ENCODE measurements at regions not wholly inside any gene's neighbourhood (a gene's known extent, or its start where the extent isn't known, plus 50 kb on each side); places are given as distances from the start of the nearest gene placed in this dataset.

DNA sequence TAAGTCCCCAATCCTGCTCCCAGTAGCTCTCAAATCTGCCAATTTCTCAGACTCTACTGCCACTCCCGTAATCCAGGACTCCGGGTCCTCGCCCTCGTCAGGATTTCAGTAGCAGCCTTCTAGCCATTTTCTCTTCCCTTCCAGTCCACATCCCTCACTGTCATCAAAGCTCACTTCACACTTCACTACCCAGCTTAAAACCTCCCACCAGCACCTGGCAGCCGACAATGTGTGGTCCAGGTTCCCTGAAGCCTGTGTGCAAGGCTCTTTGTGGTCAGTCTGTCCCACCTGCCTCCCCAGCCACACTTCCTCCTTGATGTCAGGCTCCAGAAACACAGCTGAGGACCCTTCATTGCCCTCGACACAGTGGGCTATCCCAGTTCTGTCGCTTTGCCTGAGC, 304.5 kb upstream of the ROPN1 start:
- Histone ChIP-seq H3K27ac (replicated peaks) (no peak overlapping the region), H3K4me3 (replicated peaks; ENCODE audit: insufficient read depth, low read length) (no peak overlapping the region), H3K27me3 (ENCODE audit: insufficient read depth, poor library complexity, severe bottlenecking) (no peaks in the 10 kb centered on the region)
- TF ChIP-seq GABPA (IDR thresholded peaks at IDR 0.05; ENCODE audit: low read depth) (no peak), SPI1 (IDR thresholded peaks at IDR 0.05; ENCODE audit: borderline replicate concordance, low read depth) (no peak), CTCF (IDR thresholded peaks at IDR 0.05; ENCODE audit: insufficient read depth, low read length) (no peak), POLR2AphosphoS5 (IDR thresholded peaks at IDR 0.05; ENCODE audit: low read depth) (no peak)
- TF ChIP-seq, protein P1, sequence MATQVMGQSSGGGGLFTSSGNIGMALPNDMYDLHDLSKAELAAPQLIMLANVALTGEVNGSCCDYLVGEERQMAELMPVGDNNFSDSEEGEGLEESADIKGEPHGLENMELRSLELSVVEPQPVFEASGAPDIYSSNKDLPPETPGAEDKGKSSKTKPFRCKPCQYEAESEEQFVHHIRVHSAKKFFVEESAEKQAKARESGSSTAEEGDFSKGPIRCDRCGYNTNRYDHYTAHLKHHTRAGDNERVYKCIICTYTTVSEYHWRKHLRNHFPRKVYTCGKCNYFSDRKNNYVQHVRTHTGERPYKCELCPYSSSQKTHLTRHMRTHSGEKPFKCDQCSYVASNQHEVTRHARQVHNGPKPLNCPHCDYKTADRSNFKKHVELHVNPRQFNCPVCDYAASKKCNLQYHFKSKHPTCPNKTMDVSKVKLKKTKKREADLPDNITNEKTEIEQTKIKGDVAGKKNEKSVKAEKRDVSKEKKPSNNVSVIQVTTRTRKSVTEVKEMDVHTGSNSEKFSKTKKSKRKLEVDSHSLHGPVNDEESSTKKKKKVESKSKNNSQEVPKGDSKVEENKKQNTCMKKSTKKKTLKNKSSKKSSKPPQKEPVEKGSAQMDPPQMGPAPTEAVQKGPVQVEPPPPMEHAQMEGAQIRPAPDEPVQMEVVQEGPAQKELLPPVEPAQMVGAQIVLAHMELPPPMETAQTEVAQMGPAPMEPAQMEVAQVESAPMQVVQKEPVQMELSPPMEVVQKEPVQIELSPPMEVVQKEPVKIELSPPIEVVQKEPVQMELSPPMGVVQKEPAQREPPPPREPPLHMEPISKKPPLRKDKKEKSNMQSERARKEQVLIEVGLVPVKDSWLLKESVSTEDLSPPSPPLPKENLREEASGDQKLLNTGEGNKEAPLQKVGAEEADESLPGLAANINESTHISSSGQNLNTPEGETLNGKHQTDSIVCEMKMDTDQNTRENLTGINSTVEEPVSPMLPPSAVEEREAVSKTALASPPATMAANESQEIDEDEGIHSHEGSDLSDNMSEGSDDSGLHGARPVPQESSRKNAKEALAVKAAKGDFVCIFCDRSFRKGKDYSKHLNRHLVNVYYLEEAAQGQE (IDR thresholded peaks at IDR 0.05; ENCODE audit: insufficient replicate concordance, low read depth): no peak
- DNase-seq (ENCODE audit: low read depth in 1 of 2, low spot score in 1 of 2): no peak

GRCh38 chr3:124297062-124297980, 305.4 kb upstream of the ROPN1 start:
- TF ChIP-seq POLR2AphosphoS5 (IDR thresholded peaks at IDR 0.05; ENCODE audit: low read depth) (no peak), GABPA (IDR thresholded peaks at IDR 0.05; ENCODE audit: low read depth) (no peak), SPI1 (IDR thresholded peaks at IDR 0.05; ENCODE audit: borderline replicate concordance, low read depth) (no peak), CTCF (IDR thresholded peaks at IDR 0.05; ENCODE audit: insufficient read depth, low read length) (no peak)
- TF ChIP-seq, protein P1 (IDR thresholded peaks at IDR 0.05; ENCODE audit: insufficient replicate concordance, low read depth): no peak
- Histone ChIP-seq H3K27ac (replicated peaks) (no peak overlapping the region), H3K27me3 (ENCODE audit: insufficient read depth, poor library complexity, severe bottlenecking) (no peaks in the 10 kb centered on the region), H3K4me3 (replicated peaks; ENCODE audit: insufficient read depth, low read length) (no peak overlapping the region)
- no peak for DNase-seq (ENCODE audit: low read depth in 1 of 2, low spot score in 1 of 2)

DNA sequence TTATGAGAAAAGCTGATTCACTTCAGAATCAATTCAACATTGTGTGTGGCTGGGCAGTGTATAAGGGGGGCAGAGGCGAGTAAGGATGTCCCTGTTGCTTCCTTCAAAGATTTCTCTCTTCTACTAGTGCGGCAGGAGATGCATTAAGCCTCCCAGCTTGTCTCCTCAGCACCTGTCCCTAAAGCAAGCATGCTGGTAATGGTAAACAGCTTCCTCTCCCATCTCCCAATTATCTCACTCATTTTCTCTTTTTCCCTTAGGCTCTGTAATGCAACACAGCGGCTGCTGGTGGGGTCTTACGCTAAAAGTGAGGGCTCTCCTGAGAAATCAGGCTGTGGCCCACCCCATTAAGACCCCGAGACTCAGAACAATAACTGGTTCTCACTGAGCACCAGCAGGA, 306.4 kb upstream of the ROPN1 start:
- H3K4me3 ChIP-seq (replicated peaks; ENCODE audit: insufficient read depth, low read length): no peak overlapping the region
- no peaks in the 10 kb centered on the region for H3K27me3 ChIP-seq (ENCODE audit: insufficient read depth, poor library complexity, severe bottlenecking)
- no peak for DNase-seq (ENCODE audit: low read depth in 1 of 2, low spot score in 1 of 2)
- TF ChIP-seq, protein P1 (IDR thresholded peaks at IDR 0.05; ENCODE audit: insufficient replicate concordance, low read depth): no peak
- TF ChIP-seq CTCF (IDR thresholded peaks at IDR 0.05; ENCODE audit: insufficient read depth, low read length) (no peak), GABPA (IDR thresholded peaks at IDR 0.05; ENCODE audit: low read depth) (no peak), SPI1 (IDR thresholded peaks at IDR 0.05; ENCODE audit: borderline replicate concordance, low read depth) (no peak), POLR2AphosphoS5 (IDR thresholded peaks at IDR 0.05; ENCODE audit: low read depth) (no peak)
- no peak overlapping the region for H3K27ac ChIP-seq (replicated peaks)
